ENCODE measurements at regions not wholly inside any gene's neighbourhood (a gene's known extent, or its start where the extent isn't known, plus 50 kb on each side); places are given as distances from the start of the nearest gene placed in this dataset.

DNA sequence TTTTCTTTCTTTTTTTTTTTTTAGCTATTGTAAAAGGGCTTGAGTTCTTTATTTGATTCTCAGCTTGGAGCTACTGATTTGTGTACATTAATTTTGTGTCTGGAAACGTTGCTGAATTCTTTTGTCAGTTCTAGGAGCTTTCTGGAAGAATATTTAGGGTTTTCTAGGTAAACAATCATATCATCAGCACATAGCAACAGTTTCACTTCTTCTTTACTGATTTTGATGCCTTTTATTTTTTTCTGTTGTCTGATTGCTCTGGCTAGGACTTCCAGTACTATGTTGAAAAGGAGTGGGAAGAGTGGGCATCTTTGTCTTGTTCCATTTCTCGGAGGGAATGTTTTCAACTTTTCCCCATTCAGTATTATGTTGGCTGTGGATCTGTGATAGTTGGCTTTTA, 292.2 kb downstream of the GABRG1 start:
- Histone ChIP-seq H3K4me2 (ENCODE audit: low read length) (no peak overlapping the region), H3K9ac (ENCODE audit: low read length) (no peak overlapping the region)
- ATAC-seq: no peak

GRCh38 chr4:45803994-45804393, 319.9 kb downstream of the GABRG1 start:
- no peak for TF ChIP-seq EZH2phosphoT487 (IDR thresholded peaks at IDR 0.05; ENCODE audit: borderline replicate concordance, low read length)
- TF ChIP-seq, protein P1, sequence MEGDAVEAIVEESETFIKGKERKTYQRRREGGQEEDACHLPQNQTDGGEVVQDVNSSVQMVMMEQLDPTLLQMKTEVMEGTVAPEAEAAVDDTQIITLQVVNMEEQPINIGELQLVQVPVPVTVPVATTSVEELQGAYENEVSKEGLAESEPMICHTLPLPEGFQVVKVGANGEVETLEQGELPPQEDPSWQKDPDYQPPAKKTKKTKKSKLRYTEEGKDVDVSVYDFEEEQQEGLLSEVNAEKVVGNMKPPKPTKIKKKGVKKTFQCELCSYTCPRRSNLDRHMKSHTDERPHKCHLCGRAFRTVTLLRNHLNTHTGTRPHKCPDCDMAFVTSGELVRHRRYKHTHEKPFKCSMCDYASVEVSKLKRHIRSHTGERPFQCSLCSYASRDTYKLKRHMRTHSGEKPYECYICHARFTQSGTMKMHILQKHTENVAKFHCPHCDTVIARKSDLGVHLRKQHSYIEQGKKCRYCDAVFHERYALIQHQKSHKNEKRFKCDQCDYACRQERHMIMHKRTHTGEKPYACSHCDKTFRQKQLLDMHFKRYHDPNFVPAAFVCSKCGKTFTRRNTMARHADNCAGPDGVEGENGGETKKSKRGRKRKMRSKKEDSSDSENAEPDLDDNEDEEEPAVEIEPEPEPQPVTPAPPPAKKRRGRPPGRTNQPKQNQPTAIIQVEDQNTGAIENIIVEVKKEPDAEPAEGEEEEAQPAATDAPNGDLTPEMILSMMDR (conservative IDR thresholded peaks at IDR 0.05; ENCODE audit: low read depth, low read length): no peak
- no peak for TF ChIP-seq EZH2 (IDR thresholded peaks at IDR 0.05; ENCODE audit: low read length, unreplicated experiment)
- Histone ChIP-seq H3K4me1 (ENCODE audit: insufficient read depth, low read length) (no peaks in the 10 kb centered on the region), H3K4me3 (ENCODE audit: low read length) (no peak overlapping the region), H3K9ac (ENCODE audit: low read length) (no peak overlapping the region), H3F3A (ENCODE audit: low read length, unreplicated experiment) (no peaks in the 10 kb centered on the region), H2AFZ (ENCODE audit: low read length) (no peak overlapping the region), H4K20me1 (ENCODE audit: low read length) (no peaks in the 10 kb centered on the region), H3K27me3 (ENCODE audit: low read length) (no peaks in the 10 kb centered on the region), H3K79me2 (ENCODE audit: low read length) (no peaks in the 10 kb centered on the region), H3K36me3 (ENCODE audit: low read depth, low read length) (no peaks in the 10 kb centered on the region), H3K27ac (ENCODE audit: low read length) (no peak overlapping the region), H3K9me3 (ENCODE audit: low read length) (no peaks in the 10 kb centered on the region), H3K4me2 (ENCODE audit: low read length) (no peak overlapping the region), H3K9me2 (replicated peaks; ENCODE audit: low read length) (no peaks in the 10 kb centered on the region)
- no TSS peak for BruUV-seq (replicated peaks)
- ATAC-seq (no peak), DNase-seq (no peak)
- ChIA-PET POLR2A (ENCODE audit: unreplicated experiment) (no interaction called here), CTCF (no interaction called here)
- intact Hi-C loops (cut with micrococcal nuclease): no loop called here

More for the DNA sequence above, 292.2 kb downstream of the GABRG1 start:
- BruUV-seq (replicated peaks): no TSS peak
- CTCF ChIA-PET: no interaction called here
- Histone ChIP-seq H3K79me2 (ENCODE audit: low read length) (no peaks in the 10 kb centered on the region), H2AFZ (ENCODE audit: low read length) (no peak overlapping the region), H3K27ac (ENCODE audit: low read length) (no peak overlapping the region), H3K36me3 (ENCODE audit: low read depth, low read length) (no peaks in the 10 kb centered on the region), H3F3A (ENCODE audit: low read length, unreplicated experiment) (no peaks in the 10 kb centered on the region), H3K4me3 (ENCODE audit: low read length) (no peak overlapping the region), H3K9me2 (replicated peaks; ENCODE audit: low read length) (no peaks in the 10 kb centered on the region), H4K20me1 (ENCODE audit: low read length) (no peaks in the 10 kb centered on the region), H3K4me1 (ENCODE audit: insufficient read depth, low read length) (no peaks in the 10 kb centered on the region), H3K9me3 (ENCODE audit: low read length) (no peaks in the 10 kb centered on the region), H3K27me3 (ENCODE audit: low read length) (no peaks in the 10 kb centered on the region)
- intact Hi-C loops (cut with micrococcal nuclease): no loop called here
- DNase-seq: no peak
- TF ChIP-seq EZH2 (IDR thresholded peaks at IDR 0.05; ENCODE audit: low read length, unreplicated experiment) (no peak), EZH2phosphoT487 (IDR thresholded peaks at IDR 0.05; ENCODE audit: borderline replicate concordance, low read length) (no peak)
- TF ChIP-seq, protein P1 (conservative IDR thresholded peaks at IDR 0.05; ENCODE audit: low read depth, low read length): no peak
- POLR2A ChIA-PET (ENCODE audit: unreplicated experiment): no interaction called here

DNA sequence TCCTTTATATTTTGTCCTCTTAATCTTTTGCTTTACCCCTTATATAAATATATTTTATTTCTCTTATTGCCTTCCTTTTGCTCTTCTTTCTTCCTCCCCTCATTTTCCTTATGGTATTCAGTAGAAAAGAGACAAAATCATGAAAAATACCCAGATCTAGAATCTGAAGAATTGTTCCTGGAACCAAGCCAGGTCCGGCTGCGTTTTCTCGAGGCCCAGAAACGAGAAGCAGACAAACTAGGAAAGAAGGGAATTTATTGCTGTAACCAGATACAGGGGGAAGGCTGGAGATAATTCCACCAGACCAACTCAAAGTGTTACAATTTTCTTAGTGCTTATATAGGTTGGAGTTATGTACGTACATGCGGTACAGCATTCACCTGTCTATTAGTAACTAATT, 328.7 kb downstream of the GABRG1 start:
- H3K27ac ChIP-seq (ENCODE audit: low read length): no peak overlapping the region
- intact Hi-C loops (cut with micrococcal nuclease): no loop called here
- CTCF ChIA-PET: no interaction called here

More for the DNA sequence above, 328.7 kb downstream of the GABRG1 start:
- Histone ChIP-seq H3K27me3 (ENCODE audit: low read length) (no peaks in the 10 kb centered on the region), H3F3A (ENCODE audit: low read length, unreplicated experiment) (no peaks in the 10 kb centered on the region), H3K4me1 (ENCODE audit: insufficient read depth, low read length) (no peaks in the 10 kb centered on the region), H4K20me1 (ENCODE audit: low read length) (no peaks in the 10 kb centered on the region), H3K36me3 (ENCODE audit: low read depth, low read length) (no peaks in the 10 kb centered on the region), H3K9me2 (replicated peaks; ENCODE audit: low read length) (no peaks in the 10 kb centered on the region), H2AFZ (ENCODE audit: low read length) (no peak overlapping the region), H3K9me3 (ENCODE audit: low read length) (no peaks in the 10 kb centered on the region), H3K4me3 (ENCODE audit: low read length) (no peak overlapping the region), H3K4me2 (ENCODE audit: low read length) (no peak overlapping the region), H3K9ac (ENCODE audit: low read length) (no peak overlapping the region), H3K79me2 (ENCODE audit: low read length) (no peaks in the 10 kb centered on the region)
- TF ChIP-seq EZH2 (IDR thresholded peaks at IDR 0.05; ENCODE audit: low read length, unreplicated experiment) (no peak), EZH2phosphoT487 (IDR thresholded peaks at IDR 0.05; ENCODE audit: borderline replicate concordance, low read length) (no peak)
- TF ChIP-seq, protein P1 (conservative IDR thresholded peaks at IDR 0.05; ENCODE audit: low read depth, low read length): no peak
- BruUV-seq (replicated peaks): no TSS peak
- POLR2A ChIA-PET (ENCODE audit: unreplicated experiment): no interaction called here
- no peak for DNase-seq
- no peak for ATAC-seq
